Mesenchymal stem cell (in vitro differentiated cells and primary cell): ENCODE measurements at regions not wholly inside any gene's neighbourhood (a gene's known extent, or its start where the extent isn't known, plus 50 kb on each side); places are given as distances from the start of the nearest gene placed in this dataset.

Experiments used
- DNase-seq: peaks from one replicate; pipeline ENCODE4 v3.0.0-alpha.2; 2013
- H2AFZ ChIP-seq: one replicate; pipeline ENCODE4 v1.6.1; 2013; ENCODE audit warnings: low read depth, mild to moderate bottlenecking, control low read depth, inconsistent platforms, low read length, moderate library complexity
- H2AK5ac ChIP-seq: 2 replicates; pipeline ENCODE4 v1.6.1; 2013; ENCODE audit warnings: low read length, moderate library complexity, mild to moderate bottlenecking, inconsistent platforms; ENCODE audit not compliant: severe bottlenecking
- H2BK120ac ChIP-seq: one replicate; pipeline ENCODE4 v1.6.1; 2013; ENCODE audit warnings: low read depth, mild to moderate bottlenecking, inconsistent platforms, low read length, moderate library complexity
- H2BK12ac ChIP-seq, 2 experiments: one replicate each; pipeline ENCODE4 v1.6.1; 2013; ENCODE audit warnings: inconsistent platforms in 2 of 2, low read length in 2 of 2, mild to moderate bottlenecking in 2 of 2, moderate library complexity in 2 of 2, control low read depth in 1 of 2
- H2BK15ac ChIP-seq: one replicate; pipeline ENCODE4 v1.6.1; 2013; ENCODE audit warnings: mild to moderate bottlenecking, low read depth, inconsistent platforms; ENCODE audit not compliant: poor library complexity, severe bottlenecking
- H2BK5ac ChIP-seq: 2 replicates; pipeline ENCODE4 v1.6.1; 2013; ENCODE audit warnings: low read depth, mild to moderate bottlenecking, low read length, control low read depth, inconsistent platforms; ENCODE audit not compliant: poor library complexity, severe bottlenecking
- H3K14ac ChIP-seq, 2 experiments: one replicate each; pipeline ENCODE4 v1.6.1; 2013; ENCODE audit warnings: inconsistent platforms in 2 of 2, low read length in 2 of 2, control low read depth in 1 of 2, mild to moderate bottlenecking in 1 of 2, moderate library complexity in 1 of 2
- H3K18ac ChIP-seq, 2 experiments: one replicate each; pipeline ENCODE4 v1.6.1; 2013; ENCODE audit warnings: inconsistent platforms in 2 of 2, low read length in 2 of 2, control low read depth in 1 of 2, low read depth in 1 of 2, mild to moderate bottlenecking in 1 of 2
- H3K23ac ChIP-seq, 2 experiments: one replicate each; pipeline ENCODE4 v1.6.1; 2013; ENCODE audit warnings: inconsistent platforms in 2 of 2, low read length in 2 of 2, mild to moderate bottlenecking in 2 of 2, moderate library complexity in 2 of 2, control low read depth in 1 of 2
- H3K27ac ChIP-seq: 2 replicates; pipeline ENCODE4 v1.5.1; 2013; ENCODE audit warnings: mild to moderate bottlenecking, moderate library complexity, low read length, control low read depth, inconsistent platforms; ENCODE audit not compliant: poor library complexity, severe bottlenecking
- H3K27me3 ChIP-seq, 2 experiments: 2 replicates each; pipeline versions ENCODE4 v1.6.1 to v1.7.0; 2013; ENCODE audit warnings: low read length in 2 of 2, mild to moderate bottlenecking in 2 of 2, moderate library complexity in 2 of 2, control low read depth in 1 of 2, inconsistent platforms in 1 of 2; ENCODE audit not compliant: control insufficient read depth in 1 of 2, insufficient read depth in 1 of 2
- H3K36me3 ChIP-seq, 2 experiments: 2 replicates each; pipeline versions ENCODE4 v1.6.1 to v1.7.0; 2013; ENCODE audit warnings: low read length in 2 of 2, control low read depth in 1 of 2, inconsistent platforms in 1 of 2, low read depth in 1 of 2, mild to moderate bottlenecking in 1 of 2; ENCODE audit not compliant: insufficient read depth in 2 of 2, control insufficient read depth in 1 of 2
- H3K4ac ChIP-seq, 2 experiments: one replicate each; pipeline ENCODE4 v1.6.1; 2013; ENCODE audit warnings: inconsistent platforms in 2 of 2, low read length in 2 of 2, mild to moderate bottlenecking in 2 of 2, moderate library complexity in 2 of 2, control low read depth in 1 of 2, low read depth in 1 of 2
- H3K4me1 ChIP-seq: 2 replicates; pipeline ENCODE4 v1.6.1; 2013; ENCODE audit warnings: low read depth, low read length, control low read depth; ENCODE audit not compliant: control insufficient read depth, insufficient read depth
- H3K4me2 ChIP-seq: 2 replicates; pipeline ENCODE4 v1.6.1; 2013; ENCODE audit warnings: low read length, mild to moderate bottlenecking, inconsistent platforms; ENCODE audit not compliant: poor library complexity, severe bottlenecking
- H3K4me3 ChIP-seq, 2 experiments: 2 replicates each; pipeline versions ENCODE4 v1.5.1 to v1.7.0; 2013; ENCODE audit warnings: low read length in 2 of 2, mild to moderate bottlenecking in 2 of 2, control low read depth in 1 of 2, low read depth in 1 of 2; ENCODE audit not compliant: insufficient read depth in 1 of 2
- H3K79me1 ChIP-seq: replicated peaks from 2 replicates; pipeline ENCODE4 v1.6.1; 2013; ENCODE audit warnings: mild to moderate bottlenecking, control low read depth, low read length, inconsistent platforms; ENCODE audit not compliant: poor library complexity, severe bottlenecking
- H3K9ac ChIP-seq: 2 replicates; pipeline ENCODE4 v1.7.0; 2013; ENCODE audit warnings: mild to moderate bottlenecking, low read length, moderate library complexity
- H3K9me3 ChIP-seq: 2 replicates; pipeline ENCODE4 v1.7.0; 2013; ENCODE audit warnings: mild to moderate bottlenecking, low read length; ENCODE audit not compliant: control insufficient read depth
- H4K8ac ChIP-seq: one replicate; pipeline ENCODE4 v1.6.1; 2013; ENCODE audit warnings: inconsistent platforms, mild to moderate bottlenecking, low read length, moderate library complexity
- H4K91ac ChIP-seq: one replicate; pipeline ENCODE4 v1.6.1; 2013; ENCODE audit warnings: mild to moderate bottlenecking, low read length, inconsistent platforms
- whole genome bisulfite sequencing: methylation state at CpG from one replicate; pipeline ENCODE4 v1.1.7; 2013; ENCODE audit warnings: mixed read lengths; 5-methylcytosine and 5-hydroxymethylcytosine counted together

GRCh38 chr2:144325086-144325485, 194.8 kb downstream of the ZEB2 start:
- WGBS, result 83% methylated on average over 1 of the region's 3 CpGs
- Histone ChIP-seq H2BK120ac (no peak overlapping the region), H3K27ac (peak overlapping the region; percentile 88), H3K9ac (no peak overlapping the region), H3K4me1 (peaks cover 7% of the 10 kb centered on the region), H3K4ac (no peak overlapping the region), H3K4me2 (peak overlapping the region; percentile 49), H2BK15ac (no peak overlapping the region), H3K79me1 (peaks cover 28% of the 10 kb centered on the region), H2BK5ac (no peak overlapping the region), H4K91ac (no peak overlapping the region), H2BK12ac (peak overlapping the region in 1 of 2 experiments; percentile 87), H3K18ac (no peak overlapping the region), H3K9me3 (no peaks in the 10 kb centered on the region), H3K14ac (no peak overlapping the region), H3K23ac (no peak overlapping the region), H2AK5ac (no peak overlapping the region), H2AFZ (no peak overlapping the region), H3K4me3 (no peak overlapping the region), H4K8ac (no peak overlapping the region), H3K27me3 (no peaks in the 10 kb centered on the region), H3K36me3 (no peaks in the 10 kb centered on the region)
- no peak for DNase-seq

- Histone ChIP-seq H2AFZ (no peak overlapping the region), H2AK5ac (peak overlapping the region; percentile 92), H3K4me3 (no peak overlapping the region), H3K18ac (no peak overlapping the region), H3K4me2 (peak overlapping the region; percentile 49), H3K27ac (peak overlapping the region; percentile 88), H3K4me1 (peaks cover 7% of the 10 kb centered on the region), H3K14ac (no peak overlapping the region), H3K4ac (no peak overlapping the region), H3K9me3 (no peaks in the 10 kb centered on the region), H3K36me3 (no peaks in the 10 kb centered on the region), H3K23ac (no peak overlapping the region), H2BK12ac (no peak overlapping the region), H2BK5ac (no peak overlapping the region), H3K79me1 (peaks cover 25% of the 10 kb centered on the region), H4K91ac (no peak overlapping the region), H2BK120ac (no peak overlapping the region), H4K8ac (no peak overlapping the region), H3K27me3 (no peaks in the 10 kb centered on the region), H3K9ac (no peak overlapping the region), H2BK15ac (no peak overlapping the region)
- no peak for DNase-seq
- 94% methylated on average over 4 of the region's 4 CpGs for WGBS
Observed at GRCh38 chr2:144324446-144325045, 195.4 kb downstream of the ZEB2 start.

GRCh38 chr2:144323946-144324345, 196.0 kb downstream of the ZEB2 start:
- Histone ChIP-seq H3K9ac (no peak overlapping the region), H3K4me2 (no peak overlapping the region), H3K4ac (no peak overlapping the region), H2AFZ (no peak overlapping the region), H4K91ac (no peak overlapping the region), H3K27me3 (no peaks in the 10 kb centered on the region), H3K79me1 (peaks cover 26% of the 10 kb centered on the region), H2AK5ac (no peak overlapping the region), H3K23ac (no peak overlapping the region), H2BK5ac (no peak overlapping the region), H2BK15ac (no peak overlapping the region), H3K27ac (no peak overlapping the region), H3K9me3 (no peaks in the 10 kb centered on the region), H2BK12ac (no peak overlapping the region), H2BK120ac (no peak overlapping the region), H3K4me3 (no peak overlapping the region), H3K14ac (no peak overlapping the region), H3K4me1 (peaks cover 7% of the 10 kb centered on the region), H4K8ac (no peak overlapping the region), H3K36me3 (no peaks in the 10 kb centered on the region), H3K18ac (no peak overlapping the region)
- no peak for DNase-seq
- 100% methylated on average over 1 of the region's 2 CpGs for WGBS

GRCh38 chr2:144322379-144322778, 197.5 kb downstream of the ZEB2 start:
- peaks cover 5% of the 10 kb centered on the region for H3K4me1 ChIP-seq
- DNase-seq, result no peak
- no peak overlapping the region for H3K4ac ChIP-seq
- H2AFZ ChIP-seq, result no peak overlapping the region
- peaks cover 16% of the 10 kb centered on the region for H3K79me1 ChIP-seq
- H3K4me2 ChIP-seq, result no peak overlapping the region
- no peak overlapping the region for H3K4me3 ChIP-seq
- no peak overlapping the region for H4K8ac ChIP-seq
- no peak overlapping the region for H3K18ac ChIP-seq
- H3K9me3 ChIP-seq, result no peaks in the 10 kb centered on the region
- no peak overlapping the region for H2AK5ac ChIP-seq
- no peak overlapping the region for H2BK15ac ChIP-seq
- no CpG with 5 or more reads among the region's 2 CpGs for WGBS
- no peak overlapping the region for H3K9ac ChIP-seq
- H2BK12ac ChIP-seq, result no peak overlapping the region
- H3K14ac ChIP-seq, result no peak overlapping the region
- H3K23ac ChIP-seq, result no peak overlapping the region
- H2BK120ac ChIP-seq, result no peak overlapping the region
- H2BK5ac ChIP-seq, result no peak overlapping the region
- H3K27ac ChIP-seq, result no peak overlapping the region
- H4K91ac ChIP-seq, result no peak overlapping the region
- H3K36me3 ChIP-seq, result no peaks in the 10 kb centered on the region
- H3K27me3 ChIP-seq, result no peaks in the 10 kb centered on the region
